ENCODE measurements at regions not wholly inside any gene's neighbourhood (a gene's known extent, or its start where the extent isn't known, plus 50 kb on each side); places are given as distances from the start of the nearest gene placed in this dataset.

GRCh38 chr13:78478183-78478582 lies 125.2 kb downstream of the POU4F1 start:
- H3K27ac Mint-ChIP-seq (ENCODE audit: unreplicated experiment), result no peak overlapping the region
- no peaks in the 10 kb centered on the region for H3K9me3 Mint-ChIP-seq (ENCODE audit: low read depth)
- DNase-seq (ENCODE audit: low spot score), result no peak
- no peaks in the 10 kb centered on the region for H3K4me1 Mint-ChIP-seq (ENCODE audit: low read depth)
- TF ChIP-seq CTCF (IDR thresholded peaks at IDR 0.05), result no peak
- H3K27me3 Mint-ChIP-seq (ENCODE audit: low read depth), result peaks cover 4% of the 10 kb centered on the region
- no peaks in the 10 kb centered on the region for H3K36me3 Mint-ChIP-seq (ENCODE audit: low read depth)
- H3K4me3 Mint-ChIP-seq (ENCODE audit: unreplicated experiment), result no peak overlapping the region

- no peak overlapping the region for H3K27ac Mint-ChIP-seq (ENCODE audit: unreplicated experiment)
- H3K36me3 Mint-ChIP-seq (ENCODE audit: low read depth), result no peaks in the 10 kb centered on the region
- no peak for DNase-seq (ENCODE audit: low spot score)
- H3K9me3 Mint-ChIP-seq (ENCODE audit: low read depth), result no peaks in the 10 kb centered on the region
- peaks cover 5% of the 10 kb centered on the region for H3K27me3 Mint-ChIP-seq (ENCODE audit: low read depth)
- H3K4me3 Mint-ChIP-seq (ENCODE audit: unreplicated experiment), result no peak overlapping the region
- H3K4me1 Mint-ChIP-seq (ENCODE audit: low read depth), result no peaks in the 10 kb centered on the region
- no peak for TF ChIP-seq CTCF (IDR thresholded peaks at IDR 0.05)
Measured at GRCh38 chr13:78476910-78477309, 126.4 kb downstream of the POU4F1 start.

GRCh38 chr13:78468621-78469020 lies 134.7 kb downstream of the POU4F1 start:
- no peaks in the 10 kb centered on the region for H3K4me1 Mint-ChIP-seq (ENCODE audit: low read depth)
- no peak for TF ChIP-seq CTCF (IDR thresholded peaks at IDR 0.05)
- H3K4me3 Mint-ChIP-seq (ENCODE audit: unreplicated experiment), result no peak overlapping the region
- no peak for DNase-seq (ENCODE audit: low spot score)
- H3K27me3 Mint-ChIP-seq (ENCODE audit: low read depth), result peaks cover 14% of the 10 kb centered on the region
- no peak overlapping the region for H3K27ac Mint-ChIP-seq (ENCODE audit: unreplicated experiment)
- no peaks in the 10 kb centered on the region for H3K9me3 Mint-ChIP-seq (ENCODE audit: low read depth)
- no peaks in the 10 kb centered on the region for H3K36me3 Mint-ChIP-seq (ENCODE audit: low read depth)

- Mint-ChIP-seq H3K4me3 (ENCODE audit: unreplicated experiment) (no peak overlapping the region), H3K9me3 (ENCODE audit: low read depth) (peaks cover 3% of the 10 kb centered on the region), H3K4me1 (ENCODE audit: low read depth) (no peaks in the 10 kb centered on the region), H3K27ac (ENCODE audit: unreplicated experiment) (no peak overlapping the region), H3K27me3 (ENCODE audit: low read depth) (peaks cover 8% of the 10 kb centered on the region), H3K36me3 (ENCODE audit: low read depth) (no peaks in the 10 kb centered on the region)
- TF ChIP-seq CTCF (IDR thresholded peaks at IDR 0.05), result no peak
- no peak for DNase-seq (ENCODE audit: low spot score)
Measured at GRCh38 chr13:78465250-78465649, 138.1 kb downstream of the POU4F1 start.

- no peak for TF ChIP-seq CTCF (IDR thresholded peaks at IDR 0.05)
- Mint-ChIP-seq H3K9me3 (ENCODE audit: low read depth) (peaks cover 3% of the 10 kb centered on the region), H3K27ac (ENCODE audit: unreplicated experiment) (no peak overlapping the region), H3K36me3 (ENCODE audit: low read depth) (no peaks in the 10 kb centered on the region), H3K4me3 (ENCODE audit: unreplicated experiment) (no peak overlapping the region), H3K4me1 (ENCODE audit: low read depth) (no peaks in the 10 kb centered on the region), H3K27me3 (ENCODE audit: low read depth) (peaks cover 2% of the 10 kb centered on the region)
- DNase-seq (ENCODE audit: low spot score), result no peak
Measured at GRCh38 chr13:78460176-78460575, 143.2 kb downstream of the POU4F1 start.

All from chondrocyte (in vitro differentiated cells).